ENCODE measurements at regions not wholly inside any gene's neighbourhood (a gene's known extent, or its start where the extent isn't known, plus 50 kb on each side); places are given as distances from the start of the nearest gene placed in this dataset.

DNA sequence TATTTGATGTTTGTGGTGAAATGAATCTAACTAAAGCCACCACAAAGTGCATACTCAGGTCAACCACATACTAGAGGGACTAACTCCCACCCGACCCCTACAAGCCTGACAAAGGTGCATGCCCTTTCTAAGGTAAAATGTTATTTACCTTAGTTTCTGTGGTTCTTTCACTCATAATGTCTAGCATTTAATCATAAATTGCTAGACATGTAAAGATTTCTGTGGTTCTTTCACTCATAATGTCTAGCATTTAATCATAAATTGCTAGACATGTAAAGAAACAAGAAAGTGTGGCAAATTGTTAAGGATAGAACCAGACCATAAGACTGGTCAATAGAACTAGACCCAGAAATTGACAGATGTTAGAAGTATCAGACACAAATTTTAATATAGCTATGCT lies 193.0 kb upstream of the PBX1 start:
- no TSS peak for BruUV-seq (replicated peaks)
- dilution Hi-C loops (cut with HindIII; ENCODE audit: low sequenced_read_pairs, unreplicated experiment), result no loop called here

More for the DNA sequence above, 193.0 kb upstream of the PBX1 start:
- no peak overlapping the region for H2BK15ac ChIP-seq (ENCODE audit: low read depth, low read length)
- H4K8ac ChIP-seq (ENCODE audit: low read depth in 2 of 2, low read length in 2 of 2), result no peak overlapping the region
- no peaks in the 10 kb centered on the region for H3K79me1 ChIP-seq (ENCODE audit: low read depth in 1 of 2, low read length in 2 of 2)
- no peak overlapping the region for H3K23ac ChIP-seq (ENCODE audit: low read depth, low read length)
- WGBS, 2 experiments (ENCODE audit: extremely low coverage in 2 of 2, insufficient read length in 1 of 2), result no CpG with 5 or more reads among the region's 1 CpG
- no peak overlapping the region for H2BK120ac ChIP-seq (ENCODE audit: low read depth, low read length)
- no peak overlapping the region for H2BK20ac ChIP-seq (ENCODE audit: low read depth, low read length)
- no peaks in the 10 kb centered on the region for H3K9me1 ChIP-seq (ENCODE audit: insufficient read depth, low read length)
- no peak overlapping the region for H3K18ac ChIP-seq (ENCODE audit: low read depth, low read length)
- no peak overlapping the region for H3K4me2 ChIP-seq (ENCODE audit: low read depth, low read length)
- intact Hi-C loops (cut with micrococcal nuclease) (no loop called here), in situ Hi-C loops (cut with MboI; ENCODE audit: low sequenced_read_pairs) (no loop called here)
- no peaks in the 10 kb centered on the region for H3K36me3 ChIP-seq (ENCODE audit: control insufficient read depth, insufficient read depth, low read length)
- H4K91ac ChIP-seq (ENCODE audit: insufficient read depth, low read depth, low read length), result no peak overlapping the region
- ATAC-seq (ENCODE audit: low read depth) (no peak), DNase-seq (no peak)
- POLR2A ChIA-PET (ENCODE audit: unreplicated experiment), result no interaction called here
- no peak overlapping the region for H3K4me3 ChIP-seq (ENCODE audit: insufficient read depth, low read depth, low read length)
- H3K4me1 ChIP-seq (ENCODE audit: control insufficient read depth, insufficient read depth, low read length), result no peaks in the 10 kb centered on the region
- no peak overlapping the region for H4K5ac ChIP-seq (ENCODE audit: low read depth, low read length)
- H3K14ac ChIP-seq (replicated peaks; ENCODE audit: low read depth, low read length), result no peak overlapping the region
- H2AK5ac ChIP-seq (ENCODE audit: low read depth, low read length), result no peak overlapping the region
- H2BK5ac ChIP-seq (ENCODE audit: low read depth, low read length, poor library complexity, severe bottlenecking), result no peak overlapping the region
- H3K27ac ChIP-seq (ENCODE audit: insufficient read depth, low read length), result no peak overlapping the region
- no peak overlapping the region for H3K9ac ChIP-seq (ENCODE audit: low read depth, low read length)
- no peaks in the 10 kb centered on the region for H4K20me1 ChIP-seq (ENCODE audit: insufficient read depth, low read length)
- no peak overlapping the region for H2AK9ac ChIP-seq (replicated peaks; ENCODE audit: low read depth, low read length, poor library complexity)
- H3K27me3 ChIP-seq (ENCODE audit: control insufficient read depth, insufficient read depth, low read length), result no peaks in the 10 kb centered on the region
- H3K56ac ChIP-seq (ENCODE audit: extremely low read depth, insufficient read depth, low read length), result no peak overlapping the region
- TF ChIP-seq RFX5 (IDR thresholded peaks at IDR 0.05; ENCODE audit: low read depth, low read length) (no peak), FOS (IDR thresholded peaks at IDR 0.05; ENCODE audit: low read depth, low read length) (no peak), MXI1 (IDR thresholded peaks at IDR 0.05; ENCODE audit: borderline replicate concordance, low read depth, low read length) (no peak), MAFK (IDR thresholded peaks at IDR 0.05; ENCODE audit: low read depth, low read length) (no peak), CEBPB (IDR thresholded peaks at IDR 0.05; ENCODE audit: low read depth, low read length) (no peak), MAZ (IDR thresholded peaks at IDR 0.05; ENCODE audit: borderline replicate concordance, low read depth, low read length) (no peak), SMC3 (IDR thresholded peaks at IDR 0.05; ENCODE audit: low read depth, low read length) (no peak), CHD1 (IDR thresholded peaks at IDR 0.05; ENCODE audit: low read depth, low read length) (no peak)
- TF ChIP-seq, protein P1, sequence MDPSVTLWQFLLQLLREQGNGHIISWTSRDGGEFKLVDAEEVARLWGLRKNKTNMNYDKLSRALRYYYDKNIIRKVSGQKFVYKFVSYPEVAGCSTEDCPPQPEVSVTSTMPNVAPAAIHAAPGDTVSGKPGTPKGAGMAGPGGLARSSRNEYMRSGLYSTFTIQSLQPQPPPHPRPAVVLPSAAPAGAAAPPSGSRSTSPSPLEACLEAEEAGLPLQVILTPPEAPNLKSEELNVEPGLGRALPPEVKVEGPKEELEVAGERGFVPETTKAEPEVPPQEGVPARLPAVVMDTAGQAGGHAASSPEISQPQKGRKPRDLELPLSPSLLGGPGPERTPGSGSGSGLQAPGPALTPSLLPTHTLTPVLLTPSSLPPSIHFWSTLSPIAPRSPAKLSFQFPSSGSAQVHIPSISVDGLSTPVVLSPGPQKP (IDR thresholded peaks at IDR 0.05; ENCODE audit: borderline replicate concordance, low read depth, low read length), result no peak
- TF ChIP-seq, protein P2, sequence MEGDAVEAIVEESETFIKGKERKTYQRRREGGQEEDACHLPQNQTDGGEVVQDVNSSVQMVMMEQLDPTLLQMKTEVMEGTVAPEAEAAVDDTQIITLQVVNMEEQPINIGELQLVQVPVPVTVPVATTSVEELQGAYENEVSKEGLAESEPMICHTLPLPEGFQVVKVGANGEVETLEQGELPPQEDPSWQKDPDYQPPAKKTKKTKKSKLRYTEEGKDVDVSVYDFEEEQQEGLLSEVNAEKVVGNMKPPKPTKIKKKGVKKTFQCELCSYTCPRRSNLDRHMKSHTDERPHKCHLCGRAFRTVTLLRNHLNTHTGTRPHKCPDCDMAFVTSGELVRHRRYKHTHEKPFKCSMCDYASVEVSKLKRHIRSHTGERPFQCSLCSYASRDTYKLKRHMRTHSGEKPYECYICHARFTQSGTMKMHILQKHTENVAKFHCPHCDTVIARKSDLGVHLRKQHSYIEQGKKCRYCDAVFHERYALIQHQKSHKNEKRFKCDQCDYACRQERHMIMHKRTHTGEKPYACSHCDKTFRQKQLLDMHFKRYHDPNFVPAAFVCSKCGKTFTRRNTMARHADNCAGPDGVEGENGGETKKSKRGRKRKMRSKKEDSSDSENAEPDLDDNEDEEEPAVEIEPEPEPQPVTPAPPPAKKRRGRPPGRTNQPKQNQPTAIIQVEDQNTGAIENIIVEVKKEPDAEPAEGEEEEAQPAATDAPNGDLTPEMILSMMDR (conservative IDR thresholded peaks at IDR 0.05; ENCODE audit: low read depth, low read length), result no peak
- no peak overlapping the region for H3K4ac ChIP-seq (ENCODE audit: low read depth, low read length)
- CTCF ChIA-PET, result no interaction called here
- no peak overlapping the region for H2AFZ ChIP-seq (replicated peaks; ENCODE audit: low read length, poor library complexity)
- H3K9me3 ChIP-seq (ENCODE audit: control insufficient read depth, insufficient read depth, low read length), result peaks cover 3% of the 10 kb centered on the region; the same call in 1 of the 2 replicates

Measured in IMR-90 (cell line).